GM12891 (cell line): ENCODE measurements at regions not wholly inside any gene's neighbourhood (a gene's known extent, or its start where the extent isn't known, plus 50 kb on each side); places are given as distances from the start of the nearest gene placed in this dataset.

Source experiments
- PAX5 ChIP-seq: IDR thresholded peaks from 2 replicates; pipeline ENCODE4 v1.6.1; 2011; ENCODE audit warnings: low read length, moderate library complexity, mild to moderate bottlenecking; ENCODE audit not compliant: insufficient read depth, severe bottlenecking
- POLR2A ChIP-seq: IDR thresholded peaks from 2 replicates; pipeline ENCODE4 v1.6.1; 2011; ENCODE audit warnings: low read depth, low read length, control low read depth
- POLR2AphosphoS5 ChIP-seq: IDR thresholded peaks from 2 replicates; pipeline ENCODE4 v1.6.1; 2011; ENCODE audit warnings: low read depth, low read length, control low read depth
- TAF1 ChIP-seq: IDR thresholded peaks from 2 replicates; pipeline ENCODE4 v1.6.1; 2011; ENCODE audit warnings: low read depth, low read length, control low read depth

DNA sequence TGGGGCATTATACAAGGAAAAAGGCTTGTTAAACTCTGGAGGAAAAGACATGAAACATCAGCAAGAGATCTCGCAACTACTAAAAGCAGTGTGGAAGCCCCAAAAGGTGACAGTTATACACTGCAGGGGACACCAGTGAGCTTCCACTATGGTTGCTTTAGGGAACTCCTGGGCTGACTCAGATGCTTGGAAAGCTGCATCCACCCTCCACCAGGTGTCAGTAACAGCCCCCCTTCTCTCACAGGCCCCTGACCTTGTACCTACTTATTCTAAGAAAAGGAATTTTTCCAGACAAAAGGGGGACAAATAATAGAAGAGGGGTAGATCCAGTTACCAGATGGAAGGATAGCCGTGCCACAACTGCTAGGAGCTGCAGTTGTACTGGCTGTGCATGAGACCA lies 154.4 kb upstream of the COX7C start:
- TF ChIP-seq POLR2A: no peak
- TF ChIP-seq POLR2AphosphoS5: no peak
- no peak for TF ChIP-seq TAF1
- no peak for TF ChIP-seq PAX5
